ENCODE measurements at regions not wholly inside any gene's neighbourhood (a gene's known extent, or its start where the extent isn't known, plus 50 kb on each side); places are given as distances from the start of the nearest gene placed in this dataset.

DNA sequence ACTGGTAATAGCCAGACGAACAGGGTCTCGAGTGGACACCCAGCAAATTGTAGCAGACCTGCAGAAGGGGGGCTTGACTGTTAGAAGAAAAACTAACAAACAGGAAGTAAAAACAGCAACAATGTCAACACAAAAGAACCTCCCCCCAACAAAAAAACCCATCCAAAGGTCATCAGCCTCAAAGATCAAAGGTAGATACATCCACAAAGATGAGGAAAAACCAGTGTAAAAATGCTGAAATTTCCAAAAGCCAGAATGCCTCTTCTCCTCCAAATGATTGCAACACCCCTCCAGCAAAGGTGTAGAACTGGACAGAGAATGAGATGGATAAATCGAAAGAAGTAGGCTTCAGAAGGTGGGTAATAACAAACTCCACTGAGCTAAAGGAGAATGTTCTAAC lies 313.0 kb upstream of the TEX13C start:
- DNase-seq, result no peak

DNA sequence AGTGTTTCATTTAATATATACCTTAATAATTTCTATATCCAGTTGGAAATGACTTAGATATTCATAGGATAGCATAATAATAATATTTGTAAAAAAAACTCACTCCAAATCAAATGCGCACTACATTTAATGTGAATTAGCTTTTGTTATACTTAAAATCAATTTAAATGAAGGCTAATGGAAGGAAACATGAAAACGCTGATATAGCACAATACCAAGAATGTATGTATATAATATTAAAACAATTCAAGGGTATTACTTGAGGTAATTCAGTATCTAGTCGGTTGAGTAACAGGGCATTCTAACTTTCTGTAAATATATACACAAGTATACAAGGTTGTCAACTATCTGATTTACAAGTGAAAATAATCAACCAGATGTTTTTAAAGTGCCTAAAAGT lies 307.1 kb upstream of the TEX13C start:
- DNase-seq, result no peak

DNA sequence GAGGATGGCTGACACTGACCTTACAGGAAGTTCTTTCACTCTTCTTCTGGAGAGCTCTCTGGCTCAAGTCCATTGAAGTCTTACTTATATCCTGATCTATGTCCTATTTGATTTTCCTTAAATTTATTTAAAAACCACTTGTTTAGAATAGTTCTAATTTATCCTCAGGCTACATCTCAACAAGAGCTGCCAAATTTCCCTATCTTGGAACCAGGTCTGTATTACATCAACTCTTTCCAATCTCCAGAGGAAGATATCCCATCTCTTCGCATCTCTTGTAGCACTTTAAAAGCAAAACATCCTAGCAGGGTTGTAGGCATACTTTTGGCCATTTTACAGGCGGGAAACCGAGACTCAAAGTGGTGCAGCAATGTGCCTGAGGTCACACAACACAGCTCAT lies 290.5 kb upstream of the TEX13C start:
- DNase-seq, result no peak

All from stimulated activated CD4-positive, alpha-beta T cell treated with anti-CD3 and anti-CD28 coated beads, Interleukin-4, amount 100 ng/mL, for 24 hours (primary cell).